ENCODE measurements at regions not wholly inside any gene's neighbourhood (a gene's known extent, or its start where the extent isn't known, plus 50 kb on each side); places are given as distances from the start of the nearest gene placed in this dataset.

GRCh38 chr7:33726582-33726981 lies 178.8 kb upstream of the BMPER start:
- Histone ChIP-seq H3K36me3 (no peaks in the 10 kb centered on the region), H3K9me3 (no peaks in the 10 kb centered on the region), H3K27ac (no peak overlapping the region), H3K4me1 (no peaks in the 10 kb centered on the region), H3K4me3 (no peak overlapping the region), H3K27me3 (no peaks in the 10 kb centered on the region)
- intact Hi-C loops (cut with DNase I; ENCODE audit: low total_unique reads) = no loop called here
- no peak for DNase-seq
- TF ChIP-seq CTCF (IDR thresholded peaks at IDR 0.05) (no peak), POLR2A (IDR thresholded peaks at IDR 0.05) (no peak)

GRCh38 chr7:33727315-33727714 lies 178.0 kb upstream of the BMPER start:
- intact Hi-C loops (cut with DNase I; ENCODE audit: low total_unique reads) = no loop called here
- Histone ChIP-seq H3K27ac (no peak overlapping the region), H3K27me3 (no peaks in the 10 kb centered on the region), H3K4me3 (no peak overlapping the region), H3K36me3 (no peaks in the 10 kb centered on the region), H3K9me3 (no peaks in the 10 kb centered on the region), H3K4me1 (no peaks in the 10 kb centered on the region)
- TF ChIP-seq CTCF (IDR thresholded peaks at IDR 0.05) = no peak
- no peak for TF ChIP-seq POLR2A (IDR thresholded peaks at IDR 0.05)
- DNase-seq = no peak

GRCh38 chr7:33728873-33729551 lies 176.3 kb upstream of the BMPER start:
- peak in 1 of 2 donors; percentile 31 for DNase-seq
- TF ChIP-seq POLR2A (IDR thresholded peaks at IDR 0.05) = no peak
- TF ChIP-seq CTCF (IDR thresholded peaks at IDR 0.05) = no peak
- H3K27me3 ChIP-seq = no peaks in the 10 kb centered on the region
- intact Hi-C loops (cut with DNase I; ENCODE audit: low total_unique reads) = no loop called here
- no peaks in the 10 kb centered on the region for H3K9me3 ChIP-seq
- no peak overlapping the region for H3K27ac ChIP-seq
- no peak overlapping the region for H3K4me3 ChIP-seq
- no peaks in the 10 kb centered on the region for H3K36me3 ChIP-seq
- no peaks in the 10 kb centered on the region for H3K4me1 ChIP-seq

GRCh38 chr7:33729726-33730125 lies 175.6 kb upstream of the BMPER start:
- no peak overlapping the region for H3K4me3 ChIP-seq
- intact Hi-C loops (cut with DNase I; ENCODE audit: low total_unique reads) = no loop called here
- no peak for TF ChIP-seq POLR2A (IDR thresholded peaks at IDR 0.05)
- H3K36me3 ChIP-seq = no peaks in the 10 kb centered on the region
- H3K9me3 ChIP-seq = no peaks in the 10 kb centered on the region
- H3K27me3 ChIP-seq = no peaks in the 10 kb centered on the region
- no peak for DNase-seq
- no peaks in the 10 kb centered on the region for H3K4me1 ChIP-seq
- no peak overlapping the region for H3K27ac ChIP-seq

- TF ChIP-seq POLR2A (IDR thresholded peaks at IDR 0.05) (no peak), CTCF (IDR thresholded peaks at IDR 0.05) (no peak)
- no peaks in the 10 kb centered on the region for H3K9me3 ChIP-seq
- H3K27me3 ChIP-seq = no peaks in the 10 kb centered on the region
- no peak overlapping the region for H3K27ac ChIP-seq
- DNase-seq = no peak
- intact Hi-C loops (cut with DNase I; ENCODE audit: low total_unique reads) = no loop called here
- no peaks in the 10 kb centered on the region for H3K4me1 ChIP-seq
- no peak overlapping the region for H3K4me3 ChIP-seq
- no peaks in the 10 kb centered on the region for H3K36me3 ChIP-seq
Measured at GRCh38 chr7:33730958-33731357, 174.4 kb upstream of the BMPER start.

GRCh38 chr7:33731912-33732311 lies 173.4 kb upstream of the BMPER start:
- no peaks in the 10 kb centered on the region for H3K27me3 ChIP-seq
- no peaks in the 10 kb centered on the region for H3K9me3 ChIP-seq
- intact Hi-C loops (cut with DNase I; ENCODE audit: low total_unique reads) = no loop called here
- no peak for DNase-seq
- H3K4me1 ChIP-seq = no peaks in the 10 kb centered on the region
- H3K36me3 ChIP-seq = no peaks in the 10 kb centered on the region
- TF ChIP-seq CTCF (IDR thresholded peaks at IDR 0.05) (no peak), POLR2A (IDR thresholded peaks at IDR 0.05) (no peak)
- H3K27ac ChIP-seq = no peak overlapping the region
- H3K4me3 ChIP-seq = no peak overlapping the region
